HCT116 (cell line): ENCODE measurements at regions not wholly inside any gene's neighbourhood (a gene's known extent, or its start where the extent isn't known, plus 50 kb on each side); places are given as distances from the start of the nearest gene placed in this dataset.
A peak's percentile ranks its signal among the peaks of the same experiment; 100 is the strongest.

ENCODE experiments used
- ATAC-seq: fragments of 200-7000 bp; cut with Tn5 transposase; 2 replicates; pipeline ENCODE4 v1.9.1; 2020; ENCODE audit warnings: mild to moderate bottlenecking, moderate library complexity
- BruUV-seq: library from RNA; stranded (reverse); fragments of 400-500 nt; replicated peaks from 2 replicates; lab custom pipeline; 2021; lab: Mats Ljungman, UMichigan
- CTCF ChIA-PET: fragments of 300-600 bp; sonication (Branson Sonifier 250); formaldehyde crosslinking; loops from one replicate; lab custom pipeline; 2021; ENCODE audit warnings: antibody characterized with exemption; lab: Charles Lee
- POLR2A ChIA-PET: fragments of 300-600, 350-600 bp; sonication (Branson Sonifier 250); formaldehyde crosslinking; loops from one replicate; lab custom pipeline; 2021; ENCODE audit warnings: antibody characterized with exemption; lab: Charles Lee
- RAD21 ChIA-PET, 2 experiments: fragments of 300-600 bp; sonication (Branson Sonifier 250); formaldehyde crosslinking; loops; one replicate each; lab custom pipeline; 2023; ENCODE audit warnings: low total read pairs in 2 of 2; ENCODE audit not compliant: uncharacterized antibody in 2 of 2, unreplicated experiment in 2 of 2, low non-redundant PET in 1 of 2; lab: Charles Lee
- DNase-seq: peaks from one replicate; pipeline ENCODE4 v3.0.0-alpha.2; 2010; ENCODE audit warnings: low read depth, low spot score
- H2AFZ ChIP-seq: fragments of 200-600 bp; shearing (Covaris generic), sonication (generic); 2 replicates; pipeline ENCODE4 v1.6.1; 2017; ENCODE audit warnings: low read depth, mixed run types, mixed read lengths, antibody characterized with exemption, low read length; ENCODE audit not compliant: poor library complexity, severe bottlenecking
- H3K27ac ChIP-seq: 2 replicates; pipeline ENCODE4 v1.5.1; 2012; ENCODE audit warnings: low read depth, low read length
- H3K27me3 ChIP-seq: fragments of 200-600 bp; sonication (generic); 2 replicates; pipeline ENCODE4 v1.6.1; 2016; ENCODE audit warnings: mixed run types, low read length, mixed read lengths; ENCODE audit not compliant: insufficient read depth
- H3K36me3 ChIP-seq, 2 experiments: fragments of 200-500 bp in 1 of 2; fragments of 200-600 bp in 1 of 2; sonication (Bioruptor generic) in 1 of 2; sonication (generic) in 1 of 2; 2 replicates each; pipeline versions ENCODE4 v1.5.1 to v1.6.1; 2014 to 2016; ENCODE audit warnings: low read length in 2 of 2, inconsistent platforms in 1 of 2, mixed read lengths in 1 of 2, mixed run types in 1 of 2; ENCODE audit not compliant: insufficient read depth in 2 of 2, control insufficient read depth in 1 of 2
- H3K4me1 ChIP-seq, 2 experiments: fragments of 200-600 bp in 1 of 2; sonication (generic) in 1 of 2; 2 replicates each; pipeline versions ENCODE4 v1.5.1 to v1.6.1; 2012 to 2017; ENCODE audit warnings: low read length in 2 of 2, inconsistent platforms in 1 of 2, mild to moderate bottlenecking in 1 of 2, mixed read lengths in 1 of 2, mixed run types in 1 of 2, moderate library complexity in 1 of 2; ENCODE audit not compliant: insufficient read depth in 2 of 2, control insufficient read depth in 1 of 2
- H3K4me2 ChIP-seq: fragments of 200-600 bp; sonication (generic); 2 replicates; pipeline ENCODE4 v1.6.1; 2017; ENCODE audit warnings: mixed run types, low read length, mixed read lengths
- H3K4me3 ChIP-seq, 2 experiments: fragments of 200-600 bp in 1 of 2; sonication (generic) in 1 of 2; replicated peaks in 1 of 2; 2 replicates each; pipeline ENCODE4 v1.5.1; 2011 to 2016; ENCODE audit warnings: low read length in 2 of 2, control low read depth in 1 of 2, low read depth in 1 of 2, mild to moderate bottlenecking in 1 of 2, mixed read lengths in 1 of 2, mixed run types in 1 of 2
- H3K79me2 ChIP-seq: fragments of 200-600 bp; sonication (generic); 2 replicates; pipeline ENCODE4 v1.6.1; 2017; ENCODE audit warnings: mild to moderate bottlenecking, mixed run types, low read length, moderate library complexity, mixed read lengths; ENCODE audit not compliant: insufficient read depth
- H3K9ac ChIP-seq: fragments of 200-600 bp; sonication (generic); 2 replicates; pipeline ENCODE4 v1.6.1; 2016; ENCODE audit warnings: low read length, mixed read lengths
- H3K9me2 ChIP-seq: fragments of 200-600 bp; sonication (generic), shearing (Covaris generic); 2 replicates; pipeline ENCODE4 v1.6.1; 2017; ENCODE audit warnings: mixed run types, mild to moderate bottlenecking, moderate library complexity; ENCODE audit not compliant: insufficient read depth
- H3K9me3 ChIP-seq, 2 experiments: fragments of 200-500 bp in 1 of 2; fragments of 200-600 bp in 1 of 2; sonication (Bioruptor generic) in 1 of 2; sonication (generic) in 1 of 2; 2 replicates each; pipeline ENCODE4 v1.6.1; 2014 to 2017; ENCODE audit warnings: low read length in 2 of 2, mixed read lengths in 2 of 2, inconsistent platforms in 1 of 2, low read depth in 1 of 2, mild to moderate bottlenecking in 1 of 2, mixed run types in 1 of 2, moderate library complexity in 1 of 2; ENCODE audit not compliant: control insufficient read depth in 1 of 2, insufficient read depth in 1 of 2
- H4K20me1 ChIP-seq: fragments of 200-600 bp; sonication (generic), shearing (Covaris generic); 2 replicates; pipeline ENCODE4 v1.6.1; 2017; ENCODE audit warnings: mixed run types, mild to moderate bottlenecking, moderate library complexity; ENCODE audit not compliant: insufficient read depth
- ATF3 ChIP-seq: IDR thresholded peaks from 2 replicates; pipeline ENCODE4 v1.6.1; 2012
- CBX3 ChIP-seq: IDR thresholded peaks from 2 replicates; pipeline ENCODE4 v1.6.1; 2012; ENCODE audit warnings: low read depth
- FOSL1 ChIP-seq: IDR thresholded peaks from 2 replicates; pipeline ENCODE4 v1.6.1; 2012; ENCODE audit warnings: low read depth
- REST ChIP-seq: IDR thresholded peaks from 2 replicates; pipeline ENCODE4 v1.6.1; 2012; ENCODE audit warnings: low read depth
- ZBTB33 ChIP-seq: IDR thresholded peaks from 2 replicates; pipeline ENCODE4 v1.6.1; 2011; ENCODE audit warnings: mild to moderate bottlenecking, low read length, moderate library complexity; ENCODE audit not compliant: insufficient replicate concordance; ENCODE audit errors: extremely low read depth
- ZFX ChIP-seq: fragments of 450-650 bp; IDR thresholded peaks from 2 replicates; pipeline ENCODE4 v1.6.1; 2017
- intact Hi-C: fragments of 100-400 bp; cut with micrococcal nuclease; formaldehyde crosslinking; loops from 2 replicates; pipeline ENCODE4 v1.10.0; 2022

- 0 out of 2 replicates have a peak, but pooled peaks have one; percentile 6 for TF ChIP-seq FOSL1
- no peak for TF ChIP-seq ZFX
These were observed 460.8 kb downstream of the IRS1 start (continued) for GRCh38 chr2:226338825-226339224.

- H3K4me1 ChIP-seq, result peaks cover 38 to 57% of the 10 kb centered on the region in 2 experiments
- H3K9ac ChIP-seq, result 0 out of 2 replicates have a peak overlapping the region, but pooled peaks have one; percentile 4
- POLR2A ChIA-PET, result no interaction called here
- no TSS peak for BruUV-seq
- RAD21 ChIA-PET, result no interaction called here
- H3K27me3 ChIP-seq, result no peaks in the 10 kb centered on the region
- H3K27ac ChIP-seq, result peak overlapping the region; percentile 51; the same call in 1 of the 2 replicates
- H3K4me2 ChIP-seq, result peak overlapping the region; percentile 26; the same call in 1 of the 2 replicates
- H3K79me2 ChIP-seq, result no peaks in the 10 kb centered on the region
- no peak overlapping the region for H3K4me3 ChIP-seq
- intact Hi-C loops, result no loop called here
- H4K20me1 ChIP-seq, result no peaks in the 10 kb centered on the region
- DNase-seq (no peak), ATAC-seq (no peak)
- CTCF ChIA-PET, result no interaction called here
- H2AFZ ChIP-seq, result no peak overlapping the region
- H3K9me3 ChIP-seq, result no peaks in the 10 kb centered on the region
- no peaks in the 10 kb centered on the region for H3K9me2 ChIP-seq
- TF ChIP-seq CBX3, result no peak
- no peak for TF ChIP-seq ZBTB33
- TF ChIP-seq ATF3, result no peak
- TF ChIP-seq REST, result no peak
- H3K36me3 ChIP-seq, result 0 out of 4 replicates have a peak, but pooled peaks cover 0 to 2% of the 10 kb centered on the region in 2 experiments
These were observed 461.5 kb downstream of the IRS1 start for GRCh38 chr2:226337941-226338600.
